ENCODE measurements at regions not wholly inside any gene's neighbourhood (a gene's known extent, or its start where the extent isn't known, plus 50 kb on each side); places are given as distances from the start of the nearest gene placed in this dataset.
"Not testable (repeated sequence)": the region's sequence is repeated elsewhere in the genome, so short reads cannot be mapped to it uniquely, and the experiment has no call there.

- H3K4me3 ChIP-seq (ENCODE audit: low read length); DNase-seq (ENCODE audit: low read depth): not testable (repeated sequence)
These were observed 5194.2 kb upstream of the TPTE start for GRCh38 chr21:5327220-5327619.

GRCh38 chr21:5329311-5329939 is 5192.0 kb upstream of the TPTE start:
- not testable (repeated sequence) for DNase-seq (ENCODE audit: low read depth); H3K4me3 ChIP-seq (ENCODE audit: low read length)

- peak; percentile 2 for DNase-seq (ENCODE audit: low read depth)
- H3K4me3 ChIP-seq (ENCODE audit: low read length), result not testable (repeated sequence)
These were observed 5163.5 kb upstream of the TPTE start for GRCh38 chr21:5357839-5358238.

Data from epithelial cell of esophagus (primary cell).